Spleen (tissue), 11 donors: ENCODE measurements at regions not wholly inside any gene's neighbourhood (a gene's known extent, or its start where the extent isn't known, plus 50 kb on each side); places are given as distances from the start of the nearest gene placed in this dataset.

ENCODE experiments used
- DNase-seq: peaks from one replicate; pipeline ENCODE4 v3.0.0-alpha.2; 2020
- H3K27ac ChIP-seq, 8 donors: fragments of 200-600 bp; sonication (generic) in 7 of 8; 1 replicate in 4 of 8; 2 replicates in 4 of 8; pipeline versions ENCODE4 v1.5.0 to v1.8.0; 2016 to 2021; ENCODE audit warnings: inconsistent platforms in 4 of 8, mild to moderate bottlenecking in 4 of 8, moderate library complexity in 1 of 8
- H3K27me3 ChIP-seq, 7 donors: fragments of 200-600 bp; sonication (generic) in 6 of 7; replicated peaks in 1 of 7; 1 replicate in 4 of 7; 2 replicates in 3 of 7; pipeline versions ENCODE4 v1.5.0 to v1.8.0; 2016 to 2021; ENCODE audit warnings: inconsistent platforms in 3 of 7, mild to moderate bottlenecking in 1 of 7
- H3K36me3 ChIP-seq, 6 donors: fragments of 200-600 bp; sonication (generic) in 5 of 6; 1 replicate in 4 of 6; 2 replicates in 2 of 6; pipeline versions ENCODE4 v1.5.0 to v1.8.0; 2016 to 2021; ENCODE audit warnings: inconsistent platforms in 2 of 6
- H3K4me1 ChIP-seq, 6 donors: fragments of 200-600 bp; sonication (generic) in 5 of 6; 1 replicate in 3 of 6; 2 replicates in 3 of 6; pipeline versions ENCODE4 v1.5.0 to v1.8.0; 2016 to 2021; ENCODE audit warnings: inconsistent platforms in 3 of 6
- H3K4me3 ChIP-seq, 8 donors: fragments of 200-600 bp; sonication (generic) in 7 of 8; 1 replicate in 4 of 8; 2 replicates in 4 of 8; pipeline versions ENCODE4 v1.5.0 to v1.8.0; 2016 to 2021; ENCODE audit warnings: inconsistent platforms in 4 of 8, mild to moderate bottlenecking in 4 of 8, moderate library complexity in 2 of 8
- H3K9me3 ChIP-seq, 8 donors: fragments of 200-600 bp; sonication (generic) in 7 of 8; 1 replicate in 4 of 8; 2 replicates in 4 of 8; pipeline versions ENCODE4 v1.5.0 to v1.8.0; 2016 to 2021; ENCODE audit warnings: inconsistent platforms in 4 of 8
- POLR2A ChIP-seq, 3 donors: fragments of 450-650 bp; IDR thresholded peaks; one replicate each; pipeline ENCODE4 v1.5.1; 2017; ENCODE audit warnings: antibody characterized with exemption in 3 of 3, mild to moderate bottlenecking in 1 of 3
- POLR2AphosphoS5 ChIP-seq, 3 donors: sonication (generic); formaldehyde crosslinking; IDR thresholded peaks; one replicate each; pipeline ENCODE4 v1.5.1; 2017; ENCODE audit warnings: antibody characterized with exemption in 3 of 3
- WGBS, 5 donors: extraction: QIAGEN DNeasy Blood & Tissue Kit in 3 of 5; methylation state at CpG; one replicate each; pipeline versions ENCODE4 v1.1.5 to v1.1.7; 2013 to 2018; 5-methylcytosine and 5-hydroxymethylcytosine counted together
- intact Hi-C: fragments of 100-400 bp; cut with DNase I; formaldehyde crosslinking; loops from one replicate; pipeline ENCODE4 v1.15.0; 2023; ENCODE audit warnings: low total_unique reads
- TF ChIP-seq, protein P1 (sequence below), 11 experiments: fragments of 200-600 bp in 7 of 11; fragments of 450-650 bp in 4 of 11; sonication (generic) in 4 of 11; IDR thresholded peaks in 8 of 11; conservative IDR thresholded peaks in 3 of 11; 1 replicate in 7 of 11; 2 replicates in 4 of 11; pipeline versions ENCODE4 v1.4.0 to v1.8.0; 2016 to 2021; ENCODE audit warnings: antibody characterized with exemption in 11 of 11, inconsistent platforms in 4 of 11, mild to moderate bottlenecking in 1 of 11
- donor health status: healthy with polysubstance abuse.
- donor health status: DM: no; HTN: no; CAD: no; lungs with moderate emphysema.
- donor health status: DM: no; HTN: no; CAD: no.
- donor health status: Bipolar disorder and iron deficiency.
- donor health status: healthy.
- donor health status: DM: no; HTN: no; CAD: no.
- donor health status: DM: yes; HTN: yes; CAD: no.

DNA sequence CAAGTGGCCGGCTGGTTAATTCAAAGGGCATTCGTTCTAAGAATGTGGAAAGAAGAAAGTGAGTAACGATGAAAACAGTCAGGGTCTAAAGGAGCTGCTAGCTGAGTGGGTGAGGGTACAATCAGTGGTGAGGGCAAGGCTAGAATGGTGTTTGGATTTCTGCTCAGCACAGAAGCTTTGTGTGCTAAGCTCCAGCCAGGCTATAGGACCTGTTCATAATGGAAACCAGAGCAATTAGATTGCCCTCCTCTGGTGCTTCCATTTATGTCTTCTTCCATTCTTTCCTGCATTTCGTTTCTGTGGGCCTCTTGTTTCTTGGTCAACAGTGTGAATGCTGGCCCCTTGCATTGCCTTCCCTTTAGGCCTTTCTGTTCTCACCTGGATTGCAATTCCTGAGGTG is 572.9 kb upstream of the CHORDC1 start:
- Histone ChIP-seq H3K27me3 (no peaks in the 10 kb centered on the region), H3K9me3 (peaks cover 0 to 18% (median 0%) of the 10 kb centered on the region in 8 donors), H3K27ac (no peak overlapping the region), H3K36me3 (no peaks in the 10 kb centered on the region), H3K4me3 (no peak overlapping the region), H3K4me1 (no peaks in the 10 kb centered on the region)
- TF ChIP-seq POLR2A (IDR thresholded peaks at IDR 0.05) (no peak), POLR2AphosphoS5 (IDR thresholded peaks at IDR 0.05) (no peak)
- TF ChIP-seq, protein P1, sequence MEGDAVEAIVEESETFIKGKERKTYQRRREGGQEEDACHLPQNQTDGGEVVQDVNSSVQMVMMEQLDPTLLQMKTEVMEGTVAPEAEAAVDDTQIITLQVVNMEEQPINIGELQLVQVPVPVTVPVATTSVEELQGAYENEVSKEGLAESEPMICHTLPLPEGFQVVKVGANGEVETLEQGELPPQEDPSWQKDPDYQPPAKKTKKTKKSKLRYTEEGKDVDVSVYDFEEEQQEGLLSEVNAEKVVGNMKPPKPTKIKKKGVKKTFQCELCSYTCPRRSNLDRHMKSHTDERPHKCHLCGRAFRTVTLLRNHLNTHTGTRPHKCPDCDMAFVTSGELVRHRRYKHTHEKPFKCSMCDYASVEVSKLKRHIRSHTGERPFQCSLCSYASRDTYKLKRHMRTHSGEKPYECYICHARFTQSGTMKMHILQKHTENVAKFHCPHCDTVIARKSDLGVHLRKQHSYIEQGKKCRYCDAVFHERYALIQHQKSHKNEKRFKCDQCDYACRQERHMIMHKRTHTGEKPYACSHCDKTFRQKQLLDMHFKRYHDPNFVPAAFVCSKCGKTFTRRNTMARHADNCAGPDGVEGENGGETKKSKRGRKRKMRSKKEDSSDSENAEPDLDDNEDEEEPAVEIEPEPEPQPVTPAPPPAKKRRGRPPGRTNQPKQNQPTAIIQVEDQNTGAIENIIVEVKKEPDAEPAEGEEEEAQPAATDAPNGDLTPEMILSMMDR (IDR thresholded peaks at IDR 0.05 in 8 of 11, conservative IDR thresholded peaks at IDR 0.05 in 3 of 11) = no peak
- WGBS, 5 donors = 70 to 87% (median 80%) methylated on average over 4 of the region's 4 CpGs
- intact Hi-C loops = no loop called here
- no peak for DNase-seq

DNA sequence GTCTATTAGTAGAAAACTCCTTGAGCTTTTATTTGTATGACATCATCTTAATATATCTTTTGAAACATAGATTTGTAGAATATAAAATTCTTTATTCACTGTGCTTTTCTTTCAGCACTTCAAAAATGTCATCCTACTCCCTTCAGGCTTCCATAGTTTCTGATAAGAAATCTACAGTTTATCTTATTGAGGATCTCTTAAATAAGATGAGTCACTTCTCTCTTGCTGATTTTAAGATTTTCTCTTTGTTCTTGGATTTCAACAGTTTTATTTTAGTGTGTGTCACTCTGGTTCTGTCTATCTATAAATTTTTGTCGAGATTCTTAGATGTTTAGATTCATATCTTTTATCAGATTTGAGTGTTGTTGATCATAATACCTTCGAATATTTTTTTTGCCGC is 566.1 kb upstream of the CHORDC1 start:
- Histone ChIP-seq H3K27ac (no peak overlapping the region), H3K36me3 (no peaks in the 10 kb centered on the region), H3K27me3 (no peaks in the 10 kb centered on the region), H3K4me1 (no peaks in the 10 kb centered on the region), H3K9me3 (peaks cover 0 to 69% (median 47%) of the 10 kb centered on the region in 8 donors), H3K4me3 (no peak overlapping the region)
- no peak for DNase-seq
- TF ChIP-seq POLR2A (IDR thresholded peaks at IDR 0.05) = no peak
- TF ChIP-seq POLR2AphosphoS5 (IDR thresholded peaks at IDR 0.05) = no peak
- TF ChIP-seq, protein P1 (IDR thresholded peaks at IDR 0.05 in 8 of 11, conservative IDR thresholded peaks at IDR 0.05 in 3 of 11) = no peak
- intact Hi-C loops = no loop called here
- WGBS, 5 donors = 73 to 86% (median 82%) methylated on average over 3 of the region's 3 CpGs

DNA sequence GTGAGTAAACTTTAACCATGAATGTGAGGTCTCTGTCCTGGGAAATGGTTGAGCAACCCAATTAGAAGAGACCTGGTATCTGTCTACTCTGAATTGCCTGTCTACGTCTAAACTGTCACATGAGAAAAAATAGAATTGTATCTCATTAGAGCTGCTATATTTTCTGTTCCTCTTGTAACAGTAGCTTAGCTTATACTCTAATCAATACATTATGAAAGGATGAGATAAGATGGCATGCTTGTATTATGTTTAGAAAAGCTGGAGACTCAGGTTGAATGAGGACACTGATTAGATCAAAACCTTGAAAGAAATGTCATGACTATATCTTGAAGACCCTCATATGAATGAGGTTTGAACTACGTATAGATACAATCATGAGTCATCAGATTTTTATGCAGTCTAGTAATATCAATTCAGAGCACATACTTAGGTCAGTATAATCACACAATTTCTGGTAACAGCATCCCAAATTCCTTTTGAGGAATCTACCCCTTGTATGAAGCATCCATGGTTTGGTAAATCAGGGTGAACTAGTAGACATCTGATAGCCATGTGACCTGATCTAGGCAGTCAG is 561.5 kb upstream of the CHORDC1 start:
- H3K36me3 ChIP-seq = no peaks in the 10 kb centered on the region
- intact Hi-C loops = no loop called here
- DNase-seq = no peak
- peaks cover 0 to 48% (median 35%) of the 10 kb centered on the region in 8 donors for H3K9me3 ChIP-seq
- WGBS, 5 donors = 73 to 89% (median 81%) methylated on average over 2 of the region's 2 CpGs
- H3K4me3 ChIP-seq = no peak overlapping the region
- H3K27ac ChIP-seq = no peak overlapping the region
- TF ChIP-seq POLR2A (IDR thresholded peaks at IDR 0.05) (no peak), POLR2AphosphoS5 (IDR thresholded peaks at IDR 0.05) (no peak)
- TF ChIP-seq, protein P1 (IDR thresholded peaks at IDR 0.05 in 8 of 11, conservative IDR thresholded peaks at IDR 0.05 in 3 of 11) = no peak
- no peaks in the 10 kb centered on the region for H3K27me3 ChIP-seq
- H3K4me1 ChIP-seq = no peaks in the 10 kb centered on the region

DNA sequence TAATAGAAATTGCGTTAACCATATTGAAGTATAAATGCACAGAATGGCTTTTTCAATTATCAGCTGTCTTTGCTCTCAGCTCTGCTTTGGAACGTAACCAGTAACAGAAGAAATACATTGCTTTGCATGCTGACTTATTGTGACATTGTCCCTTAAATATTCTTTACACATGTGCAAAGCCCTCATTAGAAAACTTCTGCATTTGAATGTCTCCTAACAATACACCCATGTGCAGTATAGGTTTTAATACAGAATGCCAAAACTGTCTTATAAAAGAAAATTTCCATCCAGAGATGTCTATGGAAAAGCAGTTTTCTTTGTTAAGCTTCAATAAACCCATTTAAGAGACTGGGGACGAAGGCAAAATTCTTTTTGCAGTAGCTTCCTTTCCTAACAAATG is 560.3 kb upstream of the CHORDC1 start:
- H3K9me3 ChIP-seq = peaks cover 0 to 35% (median 23%) of the 10 kb centered on the region in 8 donors
- TF ChIP-seq POLR2A (IDR thresholded peaks at IDR 0.05) = no peak
- no peak overlapping the region for H3K27ac ChIP-seq
- H3K27me3 ChIP-seq = no peaks in the 10 kb centered on the region
- H3K4me3 ChIP-seq = no peak overlapping the region
- intact Hi-C loops = no loop called here
- WGBS, 5 donors = 77 to 91% (median 84%) methylated on average over 3 of the region's 3 CpGs
- no peaks in the 10 kb centered on the region for H3K4me1 ChIP-seq
- H3K36me3 ChIP-seq = no peaks in the 10 kb centered on the region
- no peak for DNase-seq

DNA sequence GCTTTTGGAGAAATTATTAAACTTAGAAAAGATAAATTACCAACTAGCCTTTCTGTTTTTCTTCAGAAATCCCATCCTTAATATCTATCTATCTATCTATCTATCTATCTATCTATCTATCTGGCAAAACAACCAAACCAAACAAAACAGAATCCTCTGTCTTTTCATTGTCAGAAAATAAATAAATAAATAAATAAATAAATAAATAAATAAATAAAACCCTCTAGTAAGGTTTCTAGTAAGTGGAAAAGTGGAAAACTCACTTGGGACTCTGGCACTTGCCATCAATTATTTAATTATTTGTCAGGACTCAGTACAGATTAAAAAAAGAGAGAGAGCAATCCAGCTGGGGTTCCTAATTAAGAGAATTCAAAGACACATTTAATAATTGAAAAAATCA is 556.2 kb upstream of the CHORDC1 start:
- Histone ChIP-seq H3K27me3 (no peaks in the 10 kb centered on the region), H3K9me3 (peaks cover 0 to 22% (median 8%) of the 10 kb centered on the region in 8 donors), H3K27ac (no peak overlapping the region), H3K4me1 (no peaks in the 10 kb centered on the region), H3K4me3 (no peak overlapping the region), H3K36me3 (no peaks in the 10 kb centered on the region)
- intact Hi-C loops = no loop called here
- no peak for DNase-seq
- TF ChIP-seq POLR2A (IDR thresholded peaks at IDR 0.05) = no peak
- TF ChIP-seq, protein P1 (IDR thresholded peaks at IDR 0.05 in 8 of 11, conservative IDR thresholded peaks at IDR 0.05 in 3 of 11) = no peak
- TF ChIP-seq POLR2AphosphoS5 (IDR thresholded peaks at IDR 0.05) = no peak
